ENCODE measurements at regions not wholly inside any gene's neighbourhood (a gene's known extent, or its start where the extent isn't known, plus 50 kb on each side); places are given as distances from the start of the nearest gene placed in this dataset.

GRCh38 chr2:241956521-241957110, 87.1 kb downstream of the RTP5 start:
- TF ChIP-seq POLR2AphosphoS5 (IDR thresholded peaks at IDR 0.05) (no peak), CTCF (IDR thresholded peaks at IDR 0.05) (no peak), EP300 (IDR thresholded peaks at IDR 0.05) (no peak)

All from gastroesophageal sphincter (tissue), 3 donors.